ENCODE measurements at regions not wholly inside any gene's neighbourhood (a gene's known extent, or its start where the extent isn't known, plus 50 kb on each side); places are given as distances from the start of the nearest gene placed in this dataset.
"Not testable (repeated sequence)": the region's sequence is repeated elsewhere in the genome, so short reads cannot be mapped to it uniquely, and the experiment has no call there.

DNA sequence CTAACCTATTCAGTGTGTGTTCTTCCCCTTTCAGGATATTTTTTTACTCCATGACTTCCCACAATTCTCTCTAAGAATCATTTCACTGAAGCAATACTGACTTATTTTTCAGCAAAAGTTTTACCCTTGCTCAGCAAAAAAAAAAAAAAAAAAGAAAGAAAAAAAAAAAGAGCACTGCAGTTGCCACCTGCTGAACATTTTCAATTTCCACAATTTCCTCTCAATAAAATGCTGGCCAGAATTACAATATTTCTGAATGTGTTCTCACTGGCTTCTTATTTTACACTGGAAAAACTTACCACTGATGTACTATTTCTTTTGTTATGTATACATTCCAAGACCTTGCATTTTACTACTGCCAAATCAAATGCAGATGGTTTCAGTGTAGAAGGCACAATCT, 210.4 kb downstream of the PAPSS1 start:
- FAIRE-seq: no peak
- no peaks in the 10 kb centered on the region for H3K36me3 ChIP-seq (ENCODE audit: control insufficient read depth, insufficient read depth, low read length)
- TF ChIP-seq, protein P1, sequence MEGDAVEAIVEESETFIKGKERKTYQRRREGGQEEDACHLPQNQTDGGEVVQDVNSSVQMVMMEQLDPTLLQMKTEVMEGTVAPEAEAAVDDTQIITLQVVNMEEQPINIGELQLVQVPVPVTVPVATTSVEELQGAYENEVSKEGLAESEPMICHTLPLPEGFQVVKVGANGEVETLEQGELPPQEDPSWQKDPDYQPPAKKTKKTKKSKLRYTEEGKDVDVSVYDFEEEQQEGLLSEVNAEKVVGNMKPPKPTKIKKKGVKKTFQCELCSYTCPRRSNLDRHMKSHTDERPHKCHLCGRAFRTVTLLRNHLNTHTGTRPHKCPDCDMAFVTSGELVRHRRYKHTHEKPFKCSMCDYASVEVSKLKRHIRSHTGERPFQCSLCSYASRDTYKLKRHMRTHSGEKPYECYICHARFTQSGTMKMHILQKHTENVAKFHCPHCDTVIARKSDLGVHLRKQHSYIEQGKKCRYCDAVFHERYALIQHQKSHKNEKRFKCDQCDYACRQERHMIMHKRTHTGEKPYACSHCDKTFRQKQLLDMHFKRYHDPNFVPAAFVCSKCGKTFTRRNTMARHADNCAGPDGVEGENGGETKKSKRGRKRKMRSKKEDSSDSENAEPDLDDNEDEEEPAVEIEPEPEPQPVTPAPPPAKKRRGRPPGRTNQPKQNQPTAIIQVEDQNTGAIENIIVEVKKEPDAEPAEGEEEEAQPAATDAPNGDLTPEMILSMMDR (IDR thresholded peaks at IDR 0.05; ENCODE audit: insufficient read depth, low read length, severe bottlenecking): no peak
- DNase-seq (ENCODE audit: low read depth): no peak
- no peak overlapping the region for H3K4me3 ChIP-seq (ENCODE audit: low read depth, low read length)
- H3K27me3 ChIP-seq (ENCODE audit: control insufficient read depth, insufficient read depth, low read length): no peaks in the 10 kb centered on the region

DNA sequence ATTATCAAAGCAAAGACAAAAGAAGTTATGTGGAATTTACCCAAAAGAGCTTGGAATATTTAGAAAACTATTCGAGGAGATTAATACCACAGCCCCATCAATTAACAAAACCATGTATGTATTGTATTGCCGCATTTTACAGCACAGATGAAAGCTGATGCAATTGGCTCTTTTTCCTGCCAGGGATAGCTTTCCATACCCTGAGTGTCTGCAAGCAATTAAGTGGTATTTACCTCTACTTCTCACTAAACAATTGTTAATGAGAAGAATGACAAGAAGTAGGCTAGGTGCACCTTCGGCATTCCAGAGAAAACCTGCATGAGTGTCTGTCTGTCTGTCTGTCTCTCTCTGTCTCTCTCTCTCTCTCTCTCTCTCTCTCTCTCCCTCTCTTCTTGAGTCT, 219.5 kb downstream of the PAPSS1 start:
- H3K4me3 ChIP-seq (ENCODE audit: low read depth, low read length): no peak overlapping the region
- H3K27me3 ChIP-seq (ENCODE audit: control insufficient read depth, insufficient read depth, low read length): no peaks in the 10 kb centered on the region
- FAIRE-seq: no peak
- DNase-seq (ENCODE audit: low read depth): no peak
- TF ChIP-seq, protein P1 (IDR thresholded peaks at IDR 0.05; ENCODE audit: insufficient read depth, low read length, severe bottlenecking): no peak
- no peaks in the 10 kb centered on the region for H3K36me3 ChIP-seq (ENCODE audit: control insufficient read depth, insufficient read depth, low read length)

DNA sequence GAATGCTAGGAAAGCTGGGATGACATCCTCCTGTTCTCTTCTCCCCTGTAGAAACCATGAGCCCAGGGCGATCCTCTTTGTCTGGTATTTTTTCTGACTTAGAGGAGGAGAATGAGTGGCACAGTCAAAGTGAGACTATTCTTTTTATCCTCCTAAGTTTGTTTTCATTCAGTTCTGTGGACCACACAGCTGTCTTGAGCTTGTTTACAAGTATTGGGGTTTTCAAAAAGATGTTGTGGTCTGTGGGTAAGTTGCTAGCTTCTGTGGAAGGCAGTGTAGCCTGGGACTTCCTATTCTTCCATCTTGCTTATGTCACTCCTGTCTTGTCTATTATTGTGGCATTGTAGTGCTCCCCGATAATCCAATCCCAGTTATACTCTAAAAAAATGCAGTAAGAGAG, 223.0 kb downstream of the PAPSS1 start:
- no peak for FAIRE-seq
- TF ChIP-seq, protein P1 (IDR thresholded peaks at IDR 0.05; ENCODE audit: insufficient read depth, low read length, severe bottlenecking): no peak
- Histone ChIP-seq H3K27me3 (ENCODE audit: control insufficient read depth, insufficient read depth, low read length) (no peaks in the 10 kb centered on the region), H3K36me3 (ENCODE audit: control insufficient read depth, insufficient read depth, low read length) (no peaks in the 10 kb centered on the region), H3K4me3 (ENCODE audit: low read depth, low read length) (no peak overlapping the region)
- no peak for DNase-seq (ENCODE audit: low read depth)

DNA sequence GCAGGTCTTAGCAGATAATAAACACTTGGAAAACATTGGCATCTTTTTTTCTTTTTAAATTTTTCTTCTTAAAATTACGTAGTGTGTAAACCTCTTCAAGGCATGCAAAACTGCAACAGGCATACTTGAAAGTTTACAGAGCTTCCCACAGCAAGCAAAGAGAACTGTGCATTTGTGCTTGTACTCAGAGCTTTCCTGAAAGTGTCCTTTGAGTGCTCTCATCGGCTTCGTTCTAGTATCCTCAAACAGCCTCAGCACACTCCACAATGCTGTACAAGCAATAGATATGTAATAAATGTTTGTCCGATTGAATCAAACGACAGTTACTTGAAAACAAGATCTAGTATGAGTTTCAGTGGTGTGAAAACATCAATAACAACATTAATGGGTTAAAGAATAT, 227.5 kb downstream of the PAPSS1 start:
- Histone ChIP-seq H3K36me3 (ENCODE audit: control insufficient read depth, insufficient read depth, low read length) (no peaks in the 10 kb centered on the region), H3K4me3 (ENCODE audit: low read depth, low read length) (no peak overlapping the region), H3K27me3 (ENCODE audit: control insufficient read depth, insufficient read depth, low read length) (no peaks in the 10 kb centered on the region)
- FAIRE-seq: no peak
- DNase-seq (ENCODE audit: low read depth): no peak
- TF ChIP-seq, protein P1 (IDR thresholded peaks at IDR 0.05; ENCODE audit: insufficient read depth, low read length, severe bottlenecking): no peak

DNA sequence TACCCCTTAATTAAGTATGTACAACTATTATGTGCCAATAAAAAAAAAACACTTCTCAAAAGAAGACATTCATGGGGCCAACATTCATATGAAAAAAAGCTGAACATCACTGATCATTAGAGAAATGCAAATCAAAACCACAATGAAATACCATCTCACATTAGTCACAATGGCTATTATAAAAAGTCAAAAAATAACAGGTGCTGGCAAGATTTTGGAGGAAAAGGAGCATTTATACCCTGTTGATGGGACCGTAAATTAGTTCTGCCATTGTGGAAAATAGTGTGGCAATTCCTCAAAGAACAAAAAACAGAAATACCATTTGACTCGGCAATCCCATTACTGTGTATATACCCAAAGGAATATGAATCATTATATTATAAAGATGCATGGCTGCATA, 229.9 kb downstream of the PAPSS1 start:
- no peaks in the 10 kb centered on the region for H3K27me3 ChIP-seq (ENCODE audit: control insufficient read depth, insufficient read depth, low read length)
- no peak overlapping the region for H3K4me3 ChIP-seq (ENCODE audit: low read depth, low read length)
- TF ChIP-seq, protein P1 (IDR thresholded peaks at IDR 0.05; ENCODE audit: insufficient read depth, low read length, severe bottlenecking): no peak
- FAIRE-seq: no peak
- no peaks in the 10 kb centered on the region for H3K36me3 ChIP-seq (ENCODE audit: control insufficient read depth, insufficient read depth, low read length)
- DNase-seq (ENCODE audit: low read depth): no peak

DNA sequence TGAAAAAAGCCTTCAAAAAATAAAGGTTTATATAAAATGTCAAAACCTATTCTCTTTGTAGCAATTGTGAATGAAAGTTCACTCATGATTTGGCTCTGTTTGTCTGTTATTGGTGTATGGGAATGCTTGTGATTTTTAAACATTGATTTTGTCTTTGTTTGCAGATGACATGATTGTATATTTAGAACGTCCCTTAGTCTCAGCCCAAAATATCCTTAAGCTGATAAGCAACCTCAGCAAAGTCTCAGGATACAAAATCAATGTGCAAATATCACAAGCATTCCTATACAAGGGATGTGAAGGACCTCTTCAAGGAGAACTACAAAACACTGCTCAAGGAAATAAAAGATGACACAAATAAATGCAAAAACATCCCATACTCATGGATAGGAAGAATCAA, 236.4 kb downstream of the PAPSS1 start:
- not testable (repeated sequence) for H3K27me3 ChIP-seq (ENCODE audit: control insufficient read depth, insufficient read depth, low read length); FAIRE-seq; H3K36me3 ChIP-seq (ENCODE audit: control insufficient read depth, insufficient read depth, low read length); H3K4me3 ChIP-seq (ENCODE audit: low read depth, low read length); DNase-seq (ENCODE audit: low read depth)
